NCI-H345 (cell line): ENCODE measurements at regions not wholly inside any gene's neighbourhood (a gene's known extent, or its start where the extent isn't known, plus 50 kb on each side); places are given as distances from the start of the nearest gene placed in this dataset.

Experiments used
- DNase-seq: peaks from one replicate; lab custom pipeline; 2025; lab: John Stamatoyannopoulos, UW

DNA sequence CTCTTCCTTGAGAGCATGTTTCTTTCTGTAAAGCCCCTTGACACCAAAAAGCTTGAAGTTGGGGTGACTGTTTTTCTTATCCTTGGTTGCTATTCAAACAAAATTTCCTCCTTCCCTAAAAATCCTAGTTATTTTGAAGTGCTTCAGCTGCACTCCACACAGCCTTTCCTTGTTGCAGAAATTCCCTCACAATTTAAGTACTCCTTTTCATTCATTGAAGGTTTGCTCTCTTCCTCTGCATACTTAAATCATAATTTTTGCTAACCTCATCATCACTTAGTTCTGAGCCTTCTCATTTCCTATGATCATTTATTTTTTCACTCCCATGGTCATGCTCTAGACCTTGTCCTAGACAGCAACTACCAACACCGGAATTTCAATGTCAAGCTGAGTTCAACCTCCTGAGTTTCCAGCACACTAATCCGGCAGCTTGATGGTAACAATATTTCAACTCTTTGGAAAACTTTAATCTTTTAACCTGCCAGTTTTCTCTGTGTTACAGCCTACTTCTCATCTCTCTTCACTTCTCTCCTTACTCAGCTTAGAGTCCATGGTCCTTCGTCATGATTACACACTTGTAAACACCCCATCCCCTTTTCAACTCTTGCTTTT lies 78.7 kb upstream of the ACTBL2 start:
- DNase-seq: no peak

DNA sequence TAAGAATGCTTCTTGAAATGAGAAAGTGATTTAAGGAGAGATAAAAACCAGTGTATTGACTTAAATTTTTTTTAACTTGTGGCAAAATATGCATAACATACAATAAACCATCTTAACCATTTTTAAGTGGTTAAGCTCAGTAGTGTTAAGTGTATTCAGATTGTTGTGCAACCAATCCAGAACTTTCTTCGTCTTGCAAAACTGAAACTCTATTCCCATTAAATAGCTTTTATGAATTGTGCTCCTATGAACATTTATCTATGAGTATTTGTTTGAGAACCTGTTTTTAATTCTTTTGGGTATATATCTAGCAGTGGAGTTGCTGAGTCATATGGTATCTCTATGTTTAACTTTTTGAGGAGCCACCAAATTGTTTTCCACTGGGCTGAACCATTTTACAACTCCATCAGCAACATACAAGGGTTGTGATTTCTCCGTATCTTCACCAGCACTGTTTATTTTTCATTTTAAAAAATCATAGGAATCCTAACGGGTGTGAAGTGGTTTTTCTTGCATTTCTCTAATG lies 76.6 kb upstream of the ACTBL2 start:
- DNase-seq: no peak

DNA sequence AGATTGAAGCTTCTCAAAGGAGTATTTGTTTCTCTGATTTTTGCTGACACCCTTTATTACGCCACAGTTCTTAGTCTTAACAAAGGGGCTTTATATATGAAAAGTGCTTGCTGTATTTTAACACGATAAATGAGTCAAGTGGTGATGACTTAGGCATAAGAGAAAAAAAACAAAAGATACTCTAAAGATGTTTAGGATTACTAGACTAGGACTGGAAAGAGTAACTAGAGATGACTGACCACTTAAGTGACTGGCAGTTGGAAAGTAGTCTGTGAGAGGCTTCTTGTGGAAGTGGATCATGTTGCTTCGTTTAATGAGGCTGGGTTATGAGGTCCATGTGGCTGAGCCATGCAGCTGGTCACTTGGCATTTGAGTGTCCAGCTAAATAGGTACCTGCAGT lies 69.4 kb upstream of the ACTBL2 start:
- no peak for DNase-seq

DNA sequence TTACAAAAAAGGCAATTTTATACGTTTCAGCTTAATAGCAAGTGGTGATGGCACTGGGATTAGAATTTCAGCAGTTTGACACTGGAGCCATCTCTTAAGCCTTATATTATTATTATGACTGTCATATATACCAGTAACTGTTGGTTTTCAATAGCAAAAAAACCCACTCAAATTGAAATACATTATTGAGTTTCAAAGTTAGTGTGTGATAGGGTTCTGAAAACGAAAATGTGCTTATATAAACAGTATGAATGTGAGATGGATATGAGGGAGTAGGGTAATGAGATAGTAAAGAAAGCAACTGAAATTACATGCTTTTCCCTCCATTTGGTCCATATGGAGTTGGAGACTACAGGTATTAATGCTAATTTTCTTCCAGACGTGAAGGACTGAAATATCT lies 68.6 kb upstream of the ACTBL2 start:
- DNase-seq: no peak

DNA sequence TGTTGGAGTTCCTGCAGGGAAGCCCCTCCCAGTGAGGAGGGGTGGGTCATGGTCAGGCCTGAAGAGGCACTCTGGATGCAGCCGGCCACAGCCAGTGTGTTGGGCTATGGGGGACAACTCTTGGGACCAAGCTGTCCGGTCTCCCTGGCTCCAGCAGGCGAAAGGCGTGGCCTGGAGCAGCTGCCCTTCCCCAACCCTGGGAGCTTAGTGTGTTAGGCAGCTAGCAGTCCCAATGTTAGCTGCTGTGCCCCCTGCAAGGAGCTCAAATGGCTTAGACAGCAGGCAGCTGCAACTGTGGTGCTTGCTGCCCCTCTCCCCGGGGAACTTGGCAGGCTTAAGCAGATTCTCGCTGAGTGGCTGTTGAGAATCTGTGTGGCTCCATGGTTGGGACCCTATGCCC lies 67.5 kb upstream of the ACTBL2 start:
- peak; percentile 61 for DNase-seq

DNA sequence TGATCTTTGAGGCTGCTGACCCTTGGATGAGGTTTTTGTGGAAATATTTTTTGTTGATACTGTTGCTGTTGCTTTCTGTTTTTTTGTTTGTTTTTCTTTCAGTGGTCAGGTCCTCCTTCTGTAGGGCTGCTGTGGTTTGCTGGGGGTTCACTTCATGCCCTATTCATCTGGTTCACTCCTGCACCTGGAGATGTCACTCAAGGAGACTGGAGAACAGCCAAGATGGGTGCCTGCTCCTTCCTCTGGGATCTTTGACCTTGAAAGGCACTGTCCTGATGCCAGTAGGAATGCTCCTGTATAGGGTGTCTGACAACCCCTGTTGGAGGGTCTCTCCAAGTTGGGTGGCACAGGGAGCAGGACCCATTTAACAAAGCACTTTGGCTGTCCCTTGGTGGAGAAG lies 67.0 kb upstream of the ACTBL2 start:
- no peak for DNase-seq

DNA sequence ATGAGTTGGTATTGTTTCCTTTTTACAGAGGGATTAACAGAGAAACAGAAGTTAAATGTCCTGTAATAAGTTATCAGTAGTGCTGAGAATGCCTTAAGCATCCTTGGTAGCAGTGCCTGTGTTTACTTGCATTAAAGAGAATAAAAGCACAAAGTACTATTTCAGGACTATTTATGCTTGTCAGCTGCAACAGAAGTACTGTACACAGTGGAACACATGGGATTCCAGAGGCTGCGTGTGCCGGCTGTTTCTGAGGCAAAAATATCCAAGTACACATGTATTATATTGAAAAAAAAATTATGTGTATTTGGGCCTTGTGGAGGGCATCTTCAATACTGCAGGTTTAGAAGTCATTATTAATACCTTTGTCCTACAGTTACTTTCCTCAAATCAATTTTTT lies 58.2 kb upstream of the ACTBL2 start:
- no peak for DNase-seq

DNA sequence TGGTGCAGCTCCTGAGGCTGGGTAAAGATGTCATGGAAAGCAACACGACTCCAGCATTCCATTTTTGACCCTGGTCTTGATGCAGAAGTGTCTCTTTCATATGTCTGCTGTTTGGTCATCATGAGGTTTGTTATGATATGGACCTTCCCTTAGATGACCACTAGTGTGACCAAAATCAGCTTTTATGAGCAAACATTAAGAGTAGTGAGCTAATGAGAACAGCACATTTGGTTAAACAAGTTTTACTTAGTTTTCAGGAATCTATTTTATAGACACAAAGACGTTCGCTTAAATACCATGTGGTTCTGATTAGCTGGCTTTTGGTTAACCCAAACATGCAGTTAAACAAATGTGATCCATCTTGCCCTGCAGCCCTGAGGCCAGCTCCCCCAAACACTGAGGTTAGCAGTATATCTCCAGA lies 56.7 kb upstream of the ACTBL2 start:
- DNase-seq: no peak

DNA sequence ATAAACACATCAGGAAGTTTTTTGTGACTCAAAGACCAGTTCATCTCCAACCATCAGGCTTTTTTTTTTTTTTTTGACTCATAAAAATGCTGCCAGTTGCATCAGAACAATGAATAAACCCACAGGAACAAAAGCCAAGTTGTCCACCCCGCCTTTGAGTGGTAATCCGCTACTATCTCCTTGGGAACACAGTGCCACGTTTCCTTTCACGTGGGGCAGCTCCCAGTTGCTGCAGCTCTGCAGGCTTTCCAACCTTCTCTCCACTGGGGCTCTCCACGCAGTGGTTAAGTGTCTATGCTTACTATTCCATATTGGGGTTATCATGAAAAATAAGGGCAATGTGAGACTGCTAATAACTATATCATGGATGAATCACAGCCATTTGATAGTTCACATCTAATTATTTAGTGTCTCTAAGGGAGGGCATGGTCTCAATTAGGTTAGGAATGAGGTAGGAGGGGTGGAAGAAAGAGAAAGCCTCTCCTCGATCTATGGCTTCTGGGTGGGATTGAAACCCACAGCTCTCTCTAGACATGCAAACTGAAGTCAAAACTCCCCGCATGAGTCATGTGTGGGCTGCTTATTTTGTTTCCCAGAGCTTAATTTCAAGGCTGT lies 55.8 kb upstream of the ACTBL2 start:
- no peak for DNase-seq

DNA sequence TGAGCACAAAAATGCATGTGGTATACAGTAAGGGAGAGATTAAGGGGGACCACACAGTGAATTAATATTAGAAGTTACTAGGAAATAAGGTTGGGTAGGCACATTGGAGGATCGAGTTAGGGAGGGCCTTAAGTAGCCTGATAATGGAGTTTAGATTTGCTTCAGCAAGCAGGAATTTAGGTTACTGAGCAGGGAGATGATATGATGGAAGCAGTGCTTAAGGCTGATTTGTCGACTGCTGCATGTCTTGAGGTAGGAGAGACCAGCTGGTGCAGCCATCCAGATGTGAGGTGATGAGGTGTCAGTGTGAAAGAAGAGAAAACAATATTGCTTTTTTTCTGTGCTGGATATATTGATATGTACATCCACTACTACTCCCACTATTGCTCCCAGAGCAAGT lies 55.2 kb upstream of the ACTBL2 start:
- no peak for DNase-seq

DNA sequence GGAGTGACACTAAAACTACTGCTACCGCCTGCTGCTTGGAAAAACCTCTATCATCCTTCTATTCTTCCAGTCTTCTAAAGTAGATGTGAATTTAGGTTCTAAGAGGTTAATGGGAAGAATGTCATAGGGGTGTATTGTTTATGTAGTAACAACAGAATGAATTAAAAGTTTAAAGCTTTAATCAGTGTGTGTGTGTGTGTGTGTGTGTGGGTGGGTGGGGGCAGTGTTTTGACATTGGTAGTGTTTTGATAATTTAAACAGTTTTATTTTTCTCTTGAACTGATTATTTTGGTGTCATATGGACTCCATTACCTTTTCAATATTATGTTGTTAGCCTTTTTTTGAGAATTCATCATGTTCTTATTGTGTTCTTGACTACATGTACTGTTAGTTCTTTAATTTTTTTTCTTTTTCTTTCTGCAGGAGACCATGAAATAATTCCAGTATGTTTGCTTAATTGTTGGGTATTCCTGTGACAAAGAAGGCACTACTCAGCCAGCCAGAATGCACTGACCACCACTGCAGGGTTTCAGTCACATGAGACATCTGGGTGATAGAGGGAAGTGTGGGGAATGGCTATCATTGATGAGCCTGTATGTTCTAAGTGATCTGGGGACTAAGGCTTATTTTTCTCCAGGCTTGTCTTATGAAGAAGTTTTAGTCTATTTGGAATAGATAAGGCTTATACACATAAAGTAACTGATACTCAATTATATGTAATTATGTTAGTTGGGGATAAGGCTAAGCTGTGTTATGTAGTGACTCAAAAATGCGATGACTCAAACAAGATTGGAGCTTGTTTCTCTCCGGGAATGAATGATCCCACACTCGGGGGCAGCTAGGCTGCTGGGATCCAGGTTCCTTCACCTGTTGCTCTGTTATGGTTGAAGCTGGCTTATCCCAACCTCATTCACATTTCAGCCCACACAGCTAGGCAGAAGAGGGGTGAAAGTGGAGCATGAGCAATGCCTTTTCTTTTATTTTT lies 50.2 kb upstream of the ACTBL2 start:
- no peak for DNase-seq
